ENCODE measurements at regions not wholly inside any gene's neighbourhood (a gene's known extent, or its start where the extent isn't known, plus 50 kb on each side); places are given as distances from the start of the nearest gene placed in this dataset.

DNA sequence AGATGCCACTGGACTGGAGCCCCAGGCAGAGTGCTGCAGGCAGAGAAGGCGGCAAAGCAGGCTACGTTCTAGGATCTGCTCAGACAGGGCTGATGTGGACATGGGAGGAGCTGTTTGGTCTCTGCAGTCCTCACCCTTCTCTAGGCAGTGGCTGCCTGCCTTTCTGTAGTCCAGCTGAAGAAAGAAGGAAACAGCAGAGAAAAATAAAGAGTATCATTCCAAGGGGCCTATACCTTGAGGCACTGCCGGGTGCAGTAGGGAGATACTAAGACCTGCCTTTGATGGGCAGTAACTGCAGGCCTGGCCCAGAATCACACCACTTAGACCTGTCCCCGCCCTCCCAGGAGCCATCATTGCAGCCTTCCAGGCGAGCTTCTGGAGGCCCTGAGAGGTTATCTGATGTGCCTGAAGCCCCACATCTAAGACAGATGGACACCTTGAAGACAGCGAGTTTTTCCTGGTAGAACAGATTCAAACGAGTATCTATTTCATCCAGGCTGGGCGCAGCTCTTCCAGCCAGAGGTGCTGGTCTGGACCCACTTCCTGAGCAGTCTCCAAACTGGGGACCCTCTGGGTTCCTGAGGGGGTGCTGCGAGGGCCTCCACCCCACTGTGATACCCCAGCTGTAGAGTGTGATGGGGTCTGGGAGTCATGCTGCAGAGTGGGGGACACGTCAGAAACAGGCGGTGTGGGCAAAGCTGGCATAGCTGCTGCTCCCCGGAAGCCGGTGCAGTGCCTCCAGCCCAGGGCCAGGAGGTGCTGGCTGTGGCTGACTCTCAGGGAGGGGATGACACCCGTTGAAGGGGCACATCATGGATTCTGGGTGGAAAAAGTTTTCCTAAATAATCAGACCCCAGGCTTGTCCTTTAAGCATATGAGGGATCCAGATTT is 87.3 kb upstream of the OTOS start:
- DNase-seq: no peak

DNA sequence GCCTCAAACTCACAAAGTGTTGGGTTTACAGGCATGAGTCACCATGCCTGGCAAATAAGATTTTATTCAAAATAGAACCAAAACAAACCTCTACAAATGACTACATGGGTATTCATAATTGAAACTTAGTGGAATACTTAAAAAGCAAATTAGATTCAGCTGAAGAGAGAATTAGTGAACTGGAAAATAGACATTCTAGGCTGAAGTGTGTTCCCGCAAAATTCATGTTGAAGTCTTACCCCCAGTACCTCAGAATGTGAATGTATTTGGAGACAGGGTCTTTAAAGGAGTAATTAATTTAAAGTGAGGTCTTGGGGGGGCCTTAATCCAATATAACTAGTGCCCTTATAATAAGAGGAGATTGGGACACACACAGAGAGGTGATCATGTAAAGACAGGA is 88.5 kb upstream of the OTOS start:
- no peak for DNase-seq

DNA sequence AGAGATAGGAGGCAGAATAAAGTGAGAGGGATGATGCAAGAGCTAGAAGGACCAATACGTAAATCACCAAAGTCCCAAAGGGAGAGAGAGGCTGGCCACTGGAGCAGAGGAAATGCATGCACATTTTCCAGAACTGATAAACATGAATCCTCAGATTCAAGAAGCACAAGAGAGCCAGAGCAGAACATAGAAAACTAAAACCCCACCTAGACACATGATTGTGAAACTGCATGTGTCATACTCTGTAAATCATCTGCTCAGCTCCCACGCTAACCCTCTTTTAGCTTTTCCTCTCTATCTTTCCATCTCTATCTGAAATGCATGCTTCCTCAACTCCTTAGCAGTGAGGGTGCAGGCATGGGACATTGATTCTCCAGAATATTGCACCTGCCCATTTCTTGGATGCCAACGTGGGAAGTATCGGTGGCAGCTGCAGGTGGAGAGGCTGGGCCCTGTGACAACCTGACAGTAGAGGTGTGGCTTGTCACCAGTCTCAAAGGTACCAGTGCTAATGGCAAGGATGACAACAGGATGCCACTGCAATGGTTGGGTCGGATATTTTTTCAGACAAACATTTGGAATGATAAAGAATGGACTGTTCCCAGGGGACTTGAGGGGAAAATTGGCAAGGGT is 89.3 kb upstream of the OTOS start:
- no peak for DNase-seq

DNA sequence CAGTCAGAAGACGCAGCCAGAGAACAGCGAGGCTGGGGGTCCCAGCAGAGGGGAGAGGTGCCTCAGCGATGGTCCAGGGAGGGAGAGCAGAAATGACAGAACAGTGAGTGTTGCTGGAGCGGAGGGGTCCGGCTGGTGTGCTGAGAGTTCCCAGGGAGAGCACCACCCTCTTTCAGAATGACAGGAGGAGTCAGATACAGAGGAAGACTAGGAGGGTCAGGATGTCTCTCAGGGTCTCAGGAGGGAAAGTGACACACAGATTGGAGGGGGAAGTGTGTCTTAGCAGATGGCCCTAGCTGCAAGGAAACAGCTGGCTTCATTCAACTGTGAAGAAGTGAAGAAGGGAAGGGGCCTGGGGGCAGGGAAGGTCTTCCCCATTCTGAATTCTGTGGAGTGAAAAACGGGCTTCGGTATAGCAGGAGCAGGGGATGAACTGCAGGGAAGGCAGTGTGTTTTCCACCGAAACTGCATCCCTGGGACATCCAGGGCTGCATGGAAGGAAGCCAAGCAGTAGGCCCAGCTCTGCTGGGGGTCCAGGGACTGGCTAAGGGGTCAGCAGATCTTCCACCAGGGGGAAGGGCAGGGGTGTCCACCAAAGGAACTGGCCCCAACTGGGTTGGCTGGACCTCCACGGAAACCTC is 90.0 kb upstream of the OTOS start:
- DNase-seq: no peak

DNA sequence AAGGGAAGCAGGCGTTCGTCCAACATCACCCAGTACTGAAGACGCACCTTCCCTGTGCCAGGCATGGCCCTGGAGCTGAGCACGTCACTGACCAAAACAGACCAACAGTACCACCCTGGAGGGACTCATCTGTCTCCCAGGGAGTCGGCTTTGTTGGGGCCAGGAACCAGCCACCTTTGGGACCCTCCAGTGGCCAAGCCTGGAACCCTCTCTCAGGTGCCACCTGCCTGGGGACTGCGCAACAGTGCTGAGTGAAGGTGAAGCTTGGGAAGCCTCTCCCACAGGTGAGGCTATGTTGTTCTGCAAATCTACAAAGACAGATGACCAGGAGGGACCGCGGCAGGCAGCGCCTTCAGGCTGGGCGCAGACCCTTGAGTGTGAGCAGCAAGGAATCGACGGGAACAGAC is 91.4 kb upstream of the OTOS start:
- no peak for DNase-seq

DNA sequence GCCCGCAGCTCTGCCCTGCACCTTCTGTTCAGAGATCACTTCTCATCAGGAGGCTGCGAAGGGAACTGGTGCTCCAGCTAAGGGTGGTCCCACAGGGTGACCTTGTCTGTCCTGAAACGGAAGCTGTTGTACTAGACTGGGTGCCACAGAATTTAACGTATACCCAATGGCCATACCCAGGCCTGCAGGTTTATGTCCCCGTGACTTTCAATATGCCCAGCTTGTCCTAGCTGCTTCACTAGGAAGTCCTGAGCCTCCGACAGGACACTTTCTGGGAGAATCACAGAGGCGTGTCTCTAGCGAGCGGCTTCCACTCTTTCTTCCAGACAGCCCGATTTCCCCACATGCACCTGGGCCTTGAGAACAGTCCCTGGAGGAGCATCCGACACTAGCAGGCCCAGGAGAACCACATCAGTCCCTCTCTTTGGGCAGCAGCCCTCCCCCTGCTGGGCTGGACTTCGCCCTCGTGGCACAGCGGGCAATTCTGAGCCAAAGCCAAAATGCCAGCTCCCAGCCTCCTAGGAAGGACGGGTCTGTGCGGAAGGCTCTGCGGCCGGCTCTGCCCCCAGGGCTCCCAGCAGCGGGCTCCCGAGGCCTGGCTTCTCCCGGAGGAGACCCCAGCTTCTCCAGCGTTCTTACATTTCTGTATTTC is 91.9 kb upstream of the OTOS start:
- DNase-seq: no peak

DNA sequence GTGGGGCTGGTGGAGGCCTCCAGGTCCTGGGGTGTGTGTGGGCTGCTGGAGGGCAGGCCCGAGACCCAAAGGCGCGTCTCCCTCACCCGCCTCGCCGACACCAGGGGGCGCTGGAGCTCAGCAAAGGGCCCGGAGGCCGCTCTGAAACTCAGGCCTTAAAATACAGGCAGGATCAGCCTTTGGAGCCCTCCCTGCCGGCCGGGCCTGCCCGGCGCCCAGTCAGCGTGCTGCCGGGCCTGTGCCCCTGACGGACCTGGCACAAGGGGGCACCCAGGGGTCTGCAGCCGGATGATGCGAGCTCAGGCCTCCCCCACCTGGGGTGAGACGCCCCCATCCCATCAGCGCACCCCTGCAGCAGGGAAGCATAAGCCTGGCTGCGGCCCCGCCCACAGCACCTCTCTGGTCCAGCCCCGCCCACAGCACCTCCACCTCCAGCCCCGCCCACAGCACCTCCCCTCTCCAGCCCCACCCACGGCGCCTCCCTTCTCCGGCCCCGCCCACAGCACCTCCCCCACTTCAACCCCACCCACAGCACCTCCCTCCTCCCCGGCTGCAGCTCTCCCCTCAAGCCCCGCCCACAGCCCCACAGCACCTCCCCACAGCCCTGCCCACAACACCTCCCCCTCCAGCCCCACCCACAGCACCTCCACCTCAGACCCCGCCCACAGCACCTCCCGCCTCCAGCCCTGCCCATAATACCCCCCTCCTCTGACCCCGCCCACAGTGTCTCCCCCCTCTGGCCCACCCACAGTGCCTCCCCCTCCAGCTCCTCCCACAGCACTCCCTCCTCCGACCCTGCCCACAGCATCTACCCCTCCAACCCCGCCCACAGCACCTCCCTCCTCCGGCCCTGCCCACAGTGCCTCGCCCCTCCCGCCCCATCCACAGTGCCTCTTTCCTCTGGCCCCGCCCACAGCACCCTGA is 92.8 kb upstream of the OTOS start:
- peak; percentile 59 for DNase-seq

DNA sequence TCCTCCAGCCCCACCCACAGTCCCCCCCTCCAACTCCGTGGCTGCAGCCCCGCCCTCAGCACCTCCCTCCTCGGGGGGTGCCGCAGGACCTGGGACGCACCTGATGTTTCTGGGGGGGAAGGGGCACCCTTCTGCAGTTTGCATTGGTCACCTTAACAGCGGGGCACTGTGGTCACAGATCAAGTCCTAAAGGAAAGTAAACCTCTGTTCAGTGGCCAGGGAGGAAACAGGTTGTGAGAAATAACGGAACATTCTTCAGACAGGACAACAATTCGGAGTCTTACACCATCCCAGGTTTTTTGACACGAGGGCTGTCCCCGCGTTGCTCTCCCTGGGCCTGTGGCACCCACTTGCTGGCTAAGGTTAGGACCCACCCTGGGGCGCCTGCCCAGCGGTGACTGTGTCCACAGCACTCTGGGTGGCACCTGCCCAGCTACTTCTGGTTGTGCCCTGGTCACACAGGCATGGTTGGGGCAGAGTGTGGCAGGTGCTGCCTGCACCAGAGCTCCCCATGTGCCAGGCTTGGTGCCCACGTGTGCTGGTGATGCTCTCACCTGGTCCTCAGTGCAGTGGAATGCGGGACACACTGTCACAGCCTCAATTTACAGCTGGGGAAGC is 93.5 kb upstream of the OTOS start:
- DNase-seq: no peak

DNA sequence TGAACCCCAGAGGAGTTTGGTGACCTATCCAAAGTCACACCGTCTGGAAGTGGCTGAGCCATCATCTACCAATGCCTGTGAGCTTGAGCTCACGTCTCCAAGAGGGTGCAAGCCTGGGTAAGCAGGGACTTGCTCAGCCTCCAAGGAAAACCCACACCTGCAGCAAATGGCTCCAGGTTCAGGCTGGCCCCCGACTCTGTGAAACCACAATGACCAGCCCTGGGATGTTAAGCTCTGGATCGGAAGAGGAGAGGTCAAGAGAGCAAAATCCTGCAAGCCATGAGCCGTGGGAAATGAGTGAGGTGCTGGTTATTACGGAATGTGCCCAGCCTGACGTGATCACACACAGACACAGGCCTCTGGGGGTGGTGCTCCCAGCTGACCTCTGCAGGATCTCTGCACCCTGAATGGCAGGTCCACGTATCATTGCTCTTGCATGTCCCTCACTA is 94.1 kb upstream of the OTOS start:
- DNase-seq: no peak

DNA sequence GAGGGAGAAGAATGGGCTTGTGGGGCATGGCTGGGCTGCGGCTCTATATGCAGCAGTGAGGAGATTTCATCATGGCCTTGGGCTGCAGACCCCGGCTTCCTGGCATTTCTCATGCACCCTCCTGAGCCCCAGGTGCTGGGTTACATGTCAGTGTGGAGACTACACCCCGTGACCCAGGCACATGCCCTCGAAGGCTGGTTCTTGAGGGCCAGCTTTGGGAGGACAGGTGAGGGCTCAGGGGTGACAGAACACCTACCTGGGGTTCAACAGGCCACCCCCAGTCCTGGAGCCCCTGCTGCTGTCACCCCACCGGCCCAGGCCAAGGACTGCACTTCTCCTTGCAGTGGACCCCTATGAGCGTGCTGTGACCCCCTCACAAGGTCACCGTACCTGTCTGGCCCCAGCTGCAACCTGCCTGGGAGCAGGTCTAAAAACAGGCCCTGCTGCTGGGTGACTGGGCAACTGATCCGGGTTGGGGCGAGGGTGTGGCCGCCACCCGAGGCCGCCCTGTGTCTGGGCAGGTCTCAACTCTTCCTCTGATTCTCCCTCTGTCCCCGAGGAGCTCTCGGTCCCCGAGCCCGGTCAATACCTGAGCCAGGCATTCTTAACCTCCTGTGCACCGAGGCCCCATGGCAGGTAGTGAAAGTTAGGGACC is 94.8 kb upstream of the OTOS start:
- no peak for DNase-seq

DNA sequence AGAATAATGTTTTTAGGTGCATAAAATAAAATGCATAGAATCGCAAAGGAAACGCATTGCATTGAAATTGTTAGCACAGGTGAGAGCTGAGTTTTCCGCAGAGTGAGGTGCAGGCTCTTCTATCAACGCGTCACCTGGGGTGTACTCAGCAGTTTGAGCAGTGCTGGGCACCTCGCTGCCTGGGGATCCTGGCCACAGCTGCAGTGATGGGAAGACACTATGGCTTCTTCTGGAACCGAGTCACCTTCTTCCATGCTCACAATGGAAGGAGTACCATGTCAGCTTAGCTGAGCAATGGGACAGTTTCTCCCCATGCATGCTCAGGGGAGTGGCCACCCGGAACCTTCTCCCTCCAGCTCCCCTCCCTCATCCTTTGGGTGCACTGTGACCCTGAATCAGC is 95.4 kb upstream of the OTOS start:
- no peak for DNase-seq

DNA sequence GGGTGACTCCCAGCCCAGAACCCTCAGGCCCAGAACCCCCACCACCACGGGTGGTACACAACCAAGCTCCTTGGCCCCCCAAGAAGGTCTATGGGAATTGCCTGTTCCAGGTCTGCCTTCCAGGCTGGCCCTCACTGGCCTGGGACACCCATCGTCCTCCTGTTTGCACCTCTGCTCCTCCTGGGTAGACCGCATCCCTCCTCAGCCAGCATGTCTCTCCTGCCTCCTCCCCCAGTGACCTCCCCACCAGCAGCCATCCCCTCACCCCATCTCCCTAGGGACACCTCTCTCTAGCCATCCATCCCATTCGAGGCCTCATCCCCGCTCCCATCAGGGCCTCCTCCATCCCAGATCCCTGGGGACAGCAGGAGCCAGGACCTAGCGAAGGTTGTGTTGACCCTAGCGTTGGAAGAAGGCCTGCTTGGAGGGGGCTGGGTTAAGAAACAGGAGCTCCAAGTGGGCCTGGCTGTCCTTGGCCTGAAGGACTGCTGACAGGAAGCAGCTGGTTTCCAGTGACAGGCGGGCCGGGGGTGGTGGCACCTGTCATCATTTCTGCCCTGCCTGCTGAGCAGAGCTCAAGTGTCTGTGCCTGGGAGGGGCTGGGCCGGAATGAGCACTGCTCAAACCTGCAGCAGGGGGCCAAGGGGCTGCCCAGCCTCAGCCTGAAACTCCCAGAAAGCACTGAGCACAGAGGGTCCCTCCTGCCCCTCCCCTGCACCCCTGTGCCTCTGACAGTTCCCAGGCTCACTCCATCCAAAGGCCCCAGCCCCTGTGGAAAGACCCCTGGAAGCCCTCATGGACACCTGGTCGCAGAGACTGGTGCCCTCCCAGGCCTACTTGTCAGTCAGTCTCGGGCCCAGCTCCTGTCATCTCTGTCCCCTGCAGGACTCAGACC is 96.0 kb upstream of the OTOS start:
- DNase-seq: peak; percentile 19

DNA sequence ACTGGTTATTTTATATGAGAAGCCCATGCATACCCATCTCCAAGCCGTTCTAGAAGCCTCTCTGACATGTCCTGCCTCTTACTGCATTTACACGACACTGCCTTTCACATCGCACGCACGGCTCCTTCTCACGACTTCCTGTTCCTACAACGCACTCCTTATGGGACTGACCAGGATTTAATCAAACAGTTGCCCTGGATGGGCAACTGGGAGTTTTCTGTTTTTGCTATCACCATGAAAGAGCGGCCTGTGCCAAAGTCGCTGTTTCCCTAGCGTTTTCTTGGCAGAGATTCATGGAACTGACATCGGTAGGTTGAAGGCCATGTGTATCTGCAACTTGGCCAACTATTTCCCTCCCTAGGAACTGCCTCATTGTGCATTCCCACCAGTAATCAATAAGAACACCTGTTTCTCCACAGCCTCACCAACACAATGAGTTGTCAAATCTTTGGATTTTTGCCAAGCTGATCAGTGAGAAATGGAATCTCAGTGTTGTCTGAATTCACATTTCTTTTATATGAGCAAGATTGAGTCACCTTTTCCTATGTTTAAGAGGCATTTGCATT is 97.2 kb upstream of the OTOS start:
- DNase-seq: no peak

DNA sequence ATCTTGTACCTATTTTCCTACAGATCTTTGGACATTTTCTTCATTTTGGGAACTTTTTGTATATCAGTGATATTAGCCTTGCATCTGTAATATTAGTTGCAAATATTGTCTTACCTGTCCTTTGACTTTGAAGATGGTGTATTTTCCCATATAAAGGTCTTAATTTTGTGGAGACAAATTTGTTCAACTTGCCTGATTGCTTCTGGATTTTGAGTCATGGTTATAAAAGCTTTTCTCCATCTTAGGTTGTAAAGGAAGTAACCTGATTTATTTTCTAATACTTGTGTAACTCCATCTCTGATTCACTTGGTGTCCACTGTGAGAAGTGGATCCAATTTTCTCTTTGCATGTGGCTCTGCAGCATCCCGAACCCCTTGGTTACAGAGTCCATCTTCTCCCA is 97.7 kb upstream of the OTOS start:
- no peak for DNase-seq

DNA sequence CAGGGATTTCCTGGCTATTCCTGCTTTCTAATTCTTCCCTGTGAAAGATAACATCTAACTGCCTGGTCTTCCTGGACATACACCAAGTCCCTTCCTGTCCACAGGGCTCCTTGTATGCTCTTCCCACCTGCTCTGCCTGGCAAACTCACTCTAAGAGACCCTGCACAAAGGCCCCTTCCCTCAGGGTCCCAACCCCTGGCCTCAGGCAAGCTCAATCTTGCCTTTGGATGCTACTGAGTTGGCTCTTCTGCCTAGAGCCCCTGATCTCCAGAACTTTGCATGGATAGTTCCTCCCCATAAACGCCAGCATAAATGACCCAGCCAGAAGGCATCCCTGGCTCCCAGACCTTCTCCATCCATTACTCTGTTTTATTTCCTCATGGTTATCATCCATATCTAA is 98.3 kb upstream of the OTOS start:
- DNase-seq: no peak

DNA sequence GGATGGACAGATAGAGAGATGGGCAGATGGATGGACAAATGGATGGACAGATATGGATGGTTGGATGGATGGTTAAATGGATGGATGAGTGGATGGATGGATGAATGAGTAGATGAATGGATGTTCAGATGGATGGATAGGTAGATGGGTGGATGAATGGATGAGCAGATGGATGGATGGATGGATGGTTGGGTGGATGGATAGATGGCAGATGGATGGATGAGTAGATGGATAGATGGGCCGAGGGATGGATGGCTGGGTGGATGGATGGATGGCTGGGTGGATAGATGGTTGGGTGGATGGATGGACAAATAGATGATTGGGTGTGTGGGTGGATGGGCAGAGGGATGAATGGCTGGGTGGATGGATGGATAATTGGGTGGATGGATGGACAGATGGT is 98.9 kb upstream of the OTOS start:
- no peak for DNase-seq

DNA sequence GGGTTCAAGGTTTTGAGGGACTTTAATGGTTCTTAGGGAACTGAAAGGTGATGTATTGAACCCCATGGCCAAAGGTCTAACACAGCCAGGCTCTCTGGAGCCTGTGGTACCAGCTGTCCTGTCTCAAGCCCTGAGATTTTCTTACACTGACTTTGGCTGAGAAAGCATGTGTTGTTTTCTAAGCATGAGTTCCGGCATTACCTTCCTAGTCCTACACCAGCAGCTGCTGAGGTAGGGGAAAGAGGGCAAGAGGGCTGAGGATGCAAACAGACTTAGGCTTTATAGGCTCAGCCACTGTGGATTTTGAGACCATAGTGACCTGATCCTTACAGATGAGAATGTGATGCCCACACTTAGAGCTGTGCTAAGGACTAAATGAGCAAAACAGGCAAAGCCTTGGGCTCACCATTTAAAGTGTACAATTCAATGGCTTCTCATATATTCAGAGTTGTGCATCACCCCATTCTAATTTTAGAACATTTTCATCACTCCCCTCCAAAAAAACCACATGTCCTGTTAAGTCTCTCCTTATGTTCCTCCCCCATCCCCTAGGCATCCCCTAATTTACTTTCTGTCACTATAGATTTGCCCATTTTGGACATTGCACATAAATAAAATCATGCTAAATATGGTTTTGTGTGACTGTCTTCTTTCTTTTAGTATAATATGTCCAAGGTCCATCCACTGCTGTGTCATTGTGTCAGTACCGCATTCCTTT is 99.7 kb upstream of the OTOS start:
- no peak for DNase-seq

DNA sequence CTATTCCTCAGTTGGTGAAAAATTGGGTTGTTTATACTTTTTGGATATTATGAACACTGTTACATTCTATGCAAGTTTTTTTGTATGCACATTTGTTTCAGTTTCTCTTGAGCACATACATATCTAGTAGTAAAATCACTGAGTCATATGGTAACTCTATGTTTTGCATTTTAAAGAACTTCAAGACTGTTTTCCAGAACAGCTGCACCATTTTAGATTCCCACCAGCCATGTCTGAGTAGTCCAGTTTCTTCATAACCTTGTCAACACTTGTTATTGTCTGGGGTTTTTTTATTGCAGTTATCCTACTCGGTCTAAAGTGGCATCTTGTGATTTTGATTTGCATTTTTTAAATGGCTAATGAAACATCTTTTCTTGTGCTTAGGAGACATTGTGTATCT is 100.3 kb upstream of the OTOS start:
- no peak for DNase-seq

DNA sequence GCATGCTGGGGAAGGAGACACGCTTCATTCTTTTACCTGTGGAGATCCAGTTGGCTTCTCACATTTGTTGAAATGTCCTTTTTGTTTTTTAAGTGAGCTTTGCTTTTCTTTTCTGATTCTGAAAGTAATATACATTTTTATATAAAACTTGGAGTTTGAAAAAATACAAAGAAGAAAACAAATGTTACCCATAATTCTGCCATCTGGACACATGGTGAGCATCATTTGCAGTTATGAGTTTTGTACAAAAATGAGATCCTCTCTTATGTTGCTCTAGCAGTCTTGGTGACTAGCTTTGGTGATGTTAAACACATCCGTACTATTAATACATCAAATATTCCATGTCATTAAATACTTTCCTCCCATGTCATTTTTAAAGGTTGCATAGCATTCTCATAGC is 101.1 kb upstream of the OTOS start:
- DNase-seq: no peak

All from NCI-H1436 (cell line).